Fibroblast of skin of left biceps (primary cell): ENCODE measurements at regions not wholly inside any gene's neighbourhood (a gene's known extent, or its start where the extent isn't known, plus 50 kb on each side); places are given as distances from the start of the nearest gene placed in this dataset.
"Not testable (repeated sequence)": the region's sequence is repeated elsewhere in the genome, so short reads cannot be mapped to it uniquely, and the experiment has no call there.

Experiments
- DNase-seq, 2 experiments: peaks; one replicate each; pipeline ENCODE4 v3.0.0-alpha.2; 2013; ENCODE audit warnings: low read depth in 2 of 2

DNA sequence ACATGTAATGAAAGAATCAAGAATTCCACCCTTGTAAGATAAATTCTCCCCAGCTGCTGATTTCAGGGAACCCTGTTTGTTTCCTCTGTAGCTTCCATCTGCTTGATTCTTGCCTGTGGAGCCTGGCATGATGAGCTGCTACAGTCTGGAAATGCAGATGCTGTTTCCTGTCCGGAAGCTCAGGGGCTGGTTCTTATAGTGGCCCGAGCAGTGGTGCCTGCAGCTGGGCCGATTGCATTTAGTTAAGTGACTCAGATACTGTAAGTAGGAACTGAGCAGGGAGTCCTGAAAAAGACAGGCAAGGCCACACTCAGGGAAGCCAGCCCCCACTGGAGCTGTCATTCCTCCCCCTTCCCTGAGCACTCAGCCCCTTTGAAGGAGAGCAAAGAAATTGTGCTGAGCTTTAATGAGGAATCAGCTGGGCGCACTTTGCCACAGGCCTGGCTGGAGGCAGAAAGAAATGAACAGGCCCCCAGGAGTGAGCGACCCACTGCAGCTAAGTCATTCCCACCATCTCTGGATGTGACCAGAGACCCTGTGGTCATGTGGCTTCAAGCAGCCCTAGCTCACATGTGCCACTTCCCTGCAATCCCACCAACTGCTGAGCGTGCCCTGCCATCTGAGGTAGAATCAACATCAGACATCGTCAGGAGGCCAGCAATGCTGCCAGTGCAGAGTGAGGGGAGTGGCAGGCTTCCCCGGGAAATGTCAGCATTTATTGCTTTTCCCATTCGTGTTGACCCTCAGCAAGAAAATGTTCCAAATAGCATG is 206.0 kb upstream of the WWC1 start:
- no peak for DNase-seq

DNA sequence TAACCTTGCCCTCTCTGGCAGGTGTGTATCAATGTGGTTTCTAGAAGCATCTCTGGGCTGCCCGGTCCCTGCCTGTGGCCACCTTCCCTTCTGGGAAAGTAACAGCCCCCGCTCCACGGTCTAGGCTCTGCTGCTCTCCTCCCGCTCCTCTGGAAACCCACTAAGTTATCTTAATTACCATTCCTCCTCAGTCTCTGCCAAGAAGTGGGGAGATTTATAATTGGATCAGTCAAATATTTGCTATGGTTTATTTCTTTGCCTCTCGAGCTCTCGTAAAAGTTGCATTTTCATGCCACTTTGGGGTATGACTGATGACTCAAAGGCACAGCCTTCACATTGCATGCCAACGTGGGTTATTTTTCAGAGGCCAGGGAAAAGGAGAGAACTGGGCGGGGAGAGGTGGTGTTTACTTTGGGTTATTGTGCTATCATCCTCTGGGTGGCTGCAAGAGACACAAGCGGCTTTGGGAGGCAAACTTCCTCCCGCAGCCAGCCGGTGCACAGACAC is 205.3 kb upstream of the WWC1 start:
- no peak for DNase-seq

DNA sequence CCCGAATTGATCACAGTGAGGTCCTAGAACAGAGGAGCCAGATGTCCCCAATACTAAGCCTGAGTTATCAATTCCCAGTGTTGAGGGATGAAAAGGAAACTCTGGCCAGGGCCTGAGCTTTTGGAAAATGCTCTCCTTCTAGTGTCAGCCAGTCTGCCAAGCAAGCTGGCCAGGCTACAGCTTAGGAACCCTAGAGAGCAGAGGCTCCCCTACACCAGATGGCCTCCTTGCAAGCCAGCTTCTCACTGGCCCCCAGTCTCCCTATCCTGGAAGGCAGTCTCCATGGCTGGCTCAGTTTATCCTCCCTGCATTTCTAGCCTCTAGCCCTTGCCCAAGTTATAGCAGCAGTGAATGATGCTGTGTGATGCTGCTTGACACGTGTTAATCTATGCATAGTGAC is 204.7 kb upstream of the WWC1 start:
- DNase-seq, result no peak

GRCh38 chr5:168088410-168089173 is 202.9 kb upstream of the WWC1 start:
- no peak for DNase-seq

GRCh38 chr5:168089201-168089887 is 202.1 kb upstream of the WWC1 start:
- DNase-seq, result no peak

DNA sequence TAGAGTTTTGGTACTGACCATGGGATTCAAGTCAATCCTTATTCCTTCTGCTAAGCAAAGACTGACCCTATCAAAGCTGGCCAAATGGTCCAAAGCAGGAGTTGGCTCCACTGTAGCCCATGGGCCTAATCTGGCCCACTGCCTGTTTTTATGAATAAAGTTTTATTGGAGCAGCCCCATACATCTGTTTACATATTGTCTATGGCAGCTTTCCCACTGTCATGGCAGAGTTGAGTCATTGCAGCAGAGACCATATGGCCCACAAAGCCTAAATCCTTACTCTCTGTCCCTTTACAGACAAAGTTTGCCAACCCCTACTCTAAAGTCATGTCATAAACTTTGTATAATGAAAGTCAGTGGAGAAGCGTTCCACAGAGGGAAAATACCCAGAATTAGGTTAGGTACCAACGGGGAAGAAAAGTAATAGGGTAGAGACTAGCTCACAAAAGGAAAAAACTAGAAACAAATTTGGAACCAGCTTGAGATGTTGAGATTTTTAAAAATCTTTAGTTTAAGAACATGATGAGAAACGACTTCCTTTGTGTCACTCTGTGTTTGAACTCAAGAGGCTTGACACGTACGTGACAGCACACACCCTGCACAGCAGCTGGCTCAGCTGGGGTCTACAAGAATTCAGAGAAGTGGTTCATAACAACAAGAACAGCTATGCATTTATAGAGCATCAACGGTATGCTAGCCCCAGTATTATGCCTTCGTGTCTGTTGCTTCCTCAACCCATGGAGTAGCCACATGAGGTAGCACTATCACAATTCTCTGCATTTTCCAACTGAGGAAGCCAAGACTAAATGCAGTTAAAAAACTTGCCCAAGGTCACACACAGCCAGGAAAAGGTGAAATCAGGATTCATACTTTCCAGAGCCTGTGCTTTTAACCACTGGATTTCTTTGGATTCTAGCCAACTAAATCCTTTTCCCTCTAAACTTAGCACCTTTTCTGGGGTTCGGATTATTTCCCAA is 198.9 kb upstream of the WWC1 start:
- DNase-seq, result no peak

GRCh38 chr5:168093200-168093910 is 198.1 kb upstream of the WWC1 start:
- no peak for DNase-seq

DNA sequence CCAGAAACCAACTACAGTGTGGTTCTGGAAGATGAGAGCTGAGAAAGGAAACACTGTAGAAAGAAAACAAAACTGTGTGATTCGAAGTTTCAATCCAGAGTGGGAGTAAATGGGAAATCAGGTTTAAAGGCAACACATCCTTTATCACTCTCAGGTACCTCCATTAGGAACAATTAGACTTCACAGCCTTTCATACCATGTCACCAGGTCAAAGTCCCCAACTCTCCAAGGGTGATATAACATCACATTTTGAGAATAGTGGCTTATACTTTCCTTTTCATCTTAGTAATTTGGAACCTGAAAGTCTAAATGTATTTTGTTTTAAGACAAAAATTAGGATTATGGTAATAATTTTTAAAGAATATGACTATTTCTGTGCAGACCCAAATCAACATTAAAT is 194.9 kb upstream of the WWC1 start:
- no peak for DNase-seq

GRCh38 chr5:168097876-168098653 is 193.4 kb upstream of the WWC1 start:
- no peak for DNase-seq

- DNase-seq, result no peak
Measured at GRCh38 chr5:168101352-168101751, 190.1 kb upstream of the WWC1 start.

GRCh38 chr5:168103018-168103417 is 188.4 kb upstream of the WWC1 start:
- DNase-seq, result not testable (repeated sequence)

DNA sequence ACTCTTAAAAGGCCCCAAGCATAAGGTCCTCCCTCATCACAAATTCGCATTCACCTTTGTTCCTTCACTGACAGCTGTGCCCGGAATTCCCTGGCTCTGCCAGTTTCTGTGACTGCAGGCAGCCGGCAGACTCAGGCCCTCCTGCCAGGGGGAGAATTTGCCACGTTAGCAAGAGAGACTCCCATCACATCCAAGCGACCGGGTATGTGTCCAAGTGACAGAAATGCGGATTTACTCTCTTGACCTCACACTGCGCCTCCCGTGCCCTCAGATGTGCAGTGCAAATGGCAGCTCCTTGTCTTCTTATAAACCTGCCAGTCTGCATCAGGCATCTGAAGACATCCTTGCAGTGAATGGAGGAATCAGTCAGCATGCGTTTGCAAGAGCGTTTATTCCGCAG is 187.1 kb upstream of the WWC1 start:
- DNase-seq, result no peak

DNA sequence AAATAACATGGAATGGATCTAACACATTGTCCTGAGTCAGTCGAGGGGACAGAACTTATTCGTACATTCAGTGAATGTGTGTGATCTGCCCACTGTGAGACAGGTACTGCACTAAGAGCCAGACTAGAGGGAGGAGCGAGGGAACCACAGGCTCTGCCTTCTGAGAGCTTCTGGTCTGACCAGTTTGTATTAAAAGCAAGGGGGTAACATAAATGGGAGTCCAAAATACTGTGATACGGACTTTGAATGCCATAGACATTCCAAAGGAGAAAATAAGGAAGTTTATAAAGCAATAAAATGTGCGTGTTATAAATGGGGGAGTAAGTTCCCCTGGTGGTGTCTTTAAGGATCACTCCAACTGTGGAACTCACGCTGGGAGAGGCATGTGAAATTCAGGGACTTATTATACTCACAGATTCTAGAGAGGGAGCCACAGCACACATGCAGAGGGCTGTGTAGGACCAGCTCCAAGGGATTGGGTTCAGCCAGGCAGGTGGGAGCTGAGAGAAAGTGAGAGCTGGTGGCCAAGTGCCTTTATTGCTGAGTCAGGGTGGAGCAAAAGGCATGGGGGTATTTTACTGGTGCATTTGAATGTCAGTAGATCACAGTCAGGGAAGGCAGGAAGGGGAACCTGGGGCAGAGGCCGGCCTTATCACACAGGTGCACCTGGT is 186.5 kb upstream of the WWC1 start:
- DNase-seq, result no peak

DNA sequence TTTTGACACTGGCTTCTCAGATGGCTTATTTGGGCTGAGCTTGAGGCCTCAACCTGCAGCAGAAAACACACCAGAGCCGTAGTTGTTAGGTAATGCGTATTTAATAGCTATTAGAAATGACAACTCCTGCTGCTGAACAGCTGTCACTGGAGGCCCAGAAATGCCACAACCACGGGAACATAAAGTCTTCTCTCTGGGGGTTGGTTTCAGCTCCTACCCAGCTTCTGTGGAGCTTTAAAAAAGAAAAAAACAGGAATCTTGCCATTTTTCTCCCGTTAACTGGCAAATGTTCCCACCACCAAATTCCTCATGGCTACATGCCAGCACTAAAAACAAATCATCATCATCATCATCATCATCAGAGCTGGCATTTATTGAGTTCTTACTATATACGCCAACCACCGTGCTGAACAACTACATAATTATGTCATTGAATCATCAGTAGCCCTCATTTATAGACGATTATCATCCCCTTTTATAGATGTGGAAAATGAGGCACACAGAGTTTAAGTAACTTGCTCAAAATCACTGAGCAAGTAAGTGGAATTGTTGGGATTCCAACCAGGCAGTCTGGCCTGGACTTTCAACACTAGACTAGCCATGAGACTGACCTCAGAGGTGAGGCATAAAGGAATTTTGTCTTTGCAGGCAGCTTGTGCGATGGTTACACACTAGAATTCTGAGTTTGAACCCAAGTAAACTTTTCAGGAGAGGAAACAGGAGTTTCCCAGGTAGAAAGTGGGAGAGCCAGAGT is 185.3 kb upstream of the WWC1 start:
- DNase-seq, result peak; percentile 42 to 44

GRCh38 chr5:168109441-168109840 is 182.0 kb upstream of the WWC1 start:
- DNase-seq, result no peak

- no peak for DNase-seq
Measured at GRCh38 chr5:168110384-168110783, 181.1 kb upstream of the WWC1 start.

- DNase-seq, result no peak
Measured at GRCh38 chr5:168110870-168111832, 180.3 kb upstream of the WWC1 start.
